BJ (cell line): ENCODE measurements at regions not wholly inside any gene's neighbourhood (a gene's known extent, or its start where the extent isn't known, plus 50 kb on each side); places are given as distances from the start of the nearest gene placed in this dataset.
"Not testable (repeated sequence)": the region's sequence is repeated elsewhere in the genome, so short reads cannot be mapped to it uniquely, and the experiment has no call there.

Experiments used
- CTCF ChIA-PET: fragments of 350-600 bp; formaldehyde crosslinking; extraction: SDS; loops from one replicate; lab custom pipeline; 2021; ENCODE audit warnings: antibody characterized with exemption, inconsistent platforms; lab: Yijun Ruan, JAX
- POLR2A ChIA-PET: fragments of 300-600 bp; sonication (Branson Sonifier 250); formaldehyde crosslinking; extraction: SDS; loops from one replicate; lab custom pipeline; 2021; ENCODE audit warnings: antibody characterized with exemption; lab: Charles Lee
- DNase-seq: peaks from one replicate; pipeline ENCODE4 v3.0.0-alpha.2; 2011; ENCODE audit warnings: low read depth
- H3K27me3 ChIP-seq: 2 replicates; pipeline ENCODE4 v1.6.0; 2011; ENCODE audit warnings: low read length; ENCODE audit not compliant: control insufficient read depth, insufficient read depth
- H3K36me3 ChIP-seq: 2 replicates; pipeline ENCODE4 v1.5.1; 2011; ENCODE audit warnings: low read length; ENCODE audit not compliant: control insufficient read depth, insufficient read depth
- H3K4me3 ChIP-seq: 2 replicates; pipeline ENCODE4 v1.5.1; 2011; ENCODE audit warnings: low read depth, mild to moderate bottlenecking, control low read depth, low read length
- TF ChIP-seq, protein P1 (sequence below): IDR thresholded peaks from 2 replicates; pipeline ENCODE4 v1.5.1; 2011; ENCODE audit warnings: low read depth, mild to moderate bottlenecking, control low read depth, inconsistent platforms, low read length, moderate library complexity; ENCODE audit not compliant: insufficient read depth

DNA sequence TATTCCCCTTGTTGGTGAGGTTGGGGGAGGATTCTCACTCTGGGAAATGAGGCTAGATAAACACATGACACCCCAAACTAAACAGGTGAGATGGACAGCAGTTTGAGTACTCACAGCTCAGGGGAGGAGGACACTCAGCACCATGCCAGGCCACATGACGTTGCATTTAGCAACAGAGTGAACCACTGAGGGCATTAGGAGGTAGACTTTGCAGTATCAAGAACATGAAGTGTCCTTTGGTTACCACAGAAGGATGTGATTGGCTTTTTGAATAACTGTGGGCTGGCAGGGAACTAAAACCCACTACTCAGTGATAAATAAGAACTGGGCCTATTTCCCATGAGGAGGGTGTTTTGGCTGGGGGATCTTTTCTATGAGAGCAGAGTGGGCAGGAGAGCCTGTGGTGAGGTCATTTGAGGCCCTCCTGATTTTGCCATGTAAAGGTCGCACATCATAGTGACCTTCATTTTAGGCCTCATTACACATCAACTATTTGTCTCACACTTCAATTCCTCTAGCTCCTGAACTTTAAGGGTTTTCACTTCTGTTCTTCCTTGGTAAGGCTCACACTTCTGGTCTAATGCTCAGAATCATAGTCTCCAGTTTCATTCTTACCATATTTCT is 89.8 kb upstream of the PRKD1 start:
- DNase-seq: no peak
- TF ChIP-seq, protein P1, sequence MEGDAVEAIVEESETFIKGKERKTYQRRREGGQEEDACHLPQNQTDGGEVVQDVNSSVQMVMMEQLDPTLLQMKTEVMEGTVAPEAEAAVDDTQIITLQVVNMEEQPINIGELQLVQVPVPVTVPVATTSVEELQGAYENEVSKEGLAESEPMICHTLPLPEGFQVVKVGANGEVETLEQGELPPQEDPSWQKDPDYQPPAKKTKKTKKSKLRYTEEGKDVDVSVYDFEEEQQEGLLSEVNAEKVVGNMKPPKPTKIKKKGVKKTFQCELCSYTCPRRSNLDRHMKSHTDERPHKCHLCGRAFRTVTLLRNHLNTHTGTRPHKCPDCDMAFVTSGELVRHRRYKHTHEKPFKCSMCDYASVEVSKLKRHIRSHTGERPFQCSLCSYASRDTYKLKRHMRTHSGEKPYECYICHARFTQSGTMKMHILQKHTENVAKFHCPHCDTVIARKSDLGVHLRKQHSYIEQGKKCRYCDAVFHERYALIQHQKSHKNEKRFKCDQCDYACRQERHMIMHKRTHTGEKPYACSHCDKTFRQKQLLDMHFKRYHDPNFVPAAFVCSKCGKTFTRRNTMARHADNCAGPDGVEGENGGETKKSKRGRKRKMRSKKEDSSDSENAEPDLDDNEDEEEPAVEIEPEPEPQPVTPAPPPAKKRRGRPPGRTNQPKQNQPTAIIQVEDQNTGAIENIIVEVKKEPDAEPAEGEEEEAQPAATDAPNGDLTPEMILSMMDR: no peak
- no peaks in the 10 kb centered on the region for H3K36me3 ChIP-seq
- no peak overlapping the region for H3K4me3 ChIP-seq
- H3K27me3 ChIP-seq: no peaks in the 10 kb centered on the region
- ChIA-PET CTCF (no interaction called here), POLR2A (no interaction called here)

DNA sequence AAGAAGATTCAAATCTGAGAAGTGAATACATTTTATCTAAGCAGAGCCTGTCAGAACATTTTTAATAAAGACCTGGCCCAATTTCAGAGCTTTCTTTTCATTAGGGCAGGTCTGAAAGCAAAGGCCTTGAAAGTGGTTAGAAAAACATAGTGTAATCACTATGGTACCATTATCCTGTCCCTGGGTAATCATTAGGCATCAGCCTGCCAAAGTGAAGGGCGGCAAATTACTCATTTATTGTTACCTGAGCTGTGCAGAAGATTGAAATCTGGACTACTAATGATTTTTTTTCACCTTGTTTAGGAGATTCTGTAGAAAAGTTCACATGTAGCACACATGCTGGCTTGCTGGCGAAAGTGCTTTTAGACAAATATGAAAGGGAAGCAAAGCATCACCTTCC is 92.6 kb upstream of the PRKD1 start:
- Histone ChIP-seq H3K4me3 (no peak overlapping the region), H3K36me3 (no peaks in the 10 kb centered on the region), H3K27me3 (no peaks in the 10 kb centered on the region)
- ChIA-PET POLR2A (no interaction called here), CTCF (no interaction called here)
- TF ChIP-seq, protein P1: no peak
- DNase-seq: no peak

DNA sequence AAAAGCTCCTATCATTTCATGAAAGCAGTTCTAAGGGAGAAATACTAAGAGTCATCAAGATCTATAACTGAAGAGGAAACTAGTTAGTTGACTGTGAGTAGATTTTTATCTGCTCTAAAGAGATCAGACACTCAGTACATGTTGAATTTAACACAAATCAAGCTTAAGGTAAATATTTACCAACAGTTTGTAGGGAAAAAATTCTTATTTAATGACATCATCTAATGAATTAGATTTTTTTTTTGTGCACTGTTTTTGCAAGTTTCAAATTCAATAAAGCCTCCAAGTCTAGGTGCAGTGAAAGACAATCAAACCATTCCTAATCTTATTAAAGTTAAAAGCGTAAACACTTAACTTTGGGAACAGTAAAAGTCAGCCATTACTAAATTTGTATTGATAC is 93.0 kb upstream of the PRKD1 start:
- TF ChIP-seq, protein P1: no peak
- ChIA-PET POLR2A (no interaction called here), CTCF (no interaction called here)
- Histone ChIP-seq H3K27me3 (no peaks in the 10 kb centered on the region), H3K4me3 (no peak overlapping the region), H3K36me3 (no peaks in the 10 kb centered on the region)
- no peak for DNase-seq

DNA sequence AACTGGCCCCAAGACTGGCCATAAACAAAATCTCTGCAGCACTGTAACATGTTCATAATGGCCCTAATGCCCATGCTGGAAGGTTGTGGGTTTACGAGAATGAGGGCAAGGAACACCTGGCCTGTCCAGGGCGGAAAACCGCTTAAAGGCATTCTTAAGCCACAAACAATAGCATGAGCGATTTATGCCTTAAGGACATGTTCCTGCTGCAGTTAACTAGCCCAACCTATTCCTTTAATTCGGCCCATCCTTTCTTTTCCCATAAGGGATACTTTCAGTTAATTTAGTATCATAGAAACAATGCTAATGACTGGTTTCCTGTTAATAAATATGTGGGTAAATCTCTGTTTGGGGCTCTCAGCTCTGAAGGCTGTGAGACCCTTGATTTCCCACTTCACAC is 95.7 kb upstream of the PRKD1 start:
- DNase-seq, POLR2A ChIA-PET, H3K4me3 ChIP-seq, H3K27me3 ChIP-seq, CTCF ChIA-PET, H3K36me3 ChIP-seq: not testable (repeated sequence)

DNA sequence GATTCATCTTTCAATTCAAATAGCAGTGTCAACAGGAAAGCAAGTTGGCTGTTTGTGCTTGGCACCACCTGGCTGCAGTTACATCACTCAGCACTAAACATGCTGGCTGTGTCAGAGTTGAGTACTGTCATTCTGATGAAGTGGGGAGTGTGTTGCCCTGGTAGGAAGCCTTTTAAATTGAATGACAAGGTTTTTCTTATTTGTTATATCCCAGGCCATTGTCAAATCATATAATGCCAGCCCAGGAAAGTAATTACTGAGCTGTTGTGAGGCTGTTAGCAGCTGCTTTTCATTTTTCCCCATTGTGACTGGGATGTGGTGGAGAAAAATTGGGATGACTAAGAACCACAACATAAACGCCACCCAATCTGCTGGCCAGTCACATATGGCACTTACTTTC is 106.5 kb upstream of the PRKD1 start:
- CTCF ChIA-PET: no interaction called here
- TF ChIP-seq, protein P1: no peak
- H3K27me3 ChIP-seq: no peaks in the 10 kb centered on the region
- POLR2A ChIA-PET: no interaction called here
- DNase-seq: no peak
- no peak overlapping the region for H3K4me3 ChIP-seq
- H3K36me3 ChIP-seq: no peaks in the 10 kb centered on the region

DNA sequence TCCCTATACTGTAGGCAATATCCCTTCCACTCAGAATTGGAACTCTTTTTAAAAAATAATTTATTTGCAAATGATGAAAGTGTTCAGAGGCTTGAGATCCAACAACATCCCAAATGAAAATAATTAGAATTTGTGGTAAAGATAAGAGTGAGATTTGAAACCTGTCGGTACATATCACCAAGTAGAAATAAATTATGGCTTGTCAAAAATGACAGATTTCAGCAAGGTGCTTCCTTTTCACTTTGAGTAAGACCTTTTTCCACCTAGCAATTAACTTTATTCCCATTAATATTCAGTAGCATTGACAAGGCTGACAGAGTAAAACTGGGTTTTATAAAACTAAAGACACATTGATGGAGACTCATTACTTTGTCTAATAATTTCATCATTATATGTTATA is 107.7 kb upstream of the PRKD1 start:
- Histone ChIP-seq H3K4me3 (no peak overlapping the region), H3K36me3 (no peaks in the 10 kb centered on the region), H3K27me3 (no peaks in the 10 kb centered on the region)
- no peak for DNase-seq
- POLR2A ChIA-PET: no interaction called here
- TF ChIP-seq, protein P1: no peak
- CTCF ChIA-PET: no interaction called here
